ENCODE measurements at regions not wholly inside any gene's neighbourhood (a gene's known extent, or its start where the extent isn't known, plus 50 kb on each side); places are given as distances from the start of the nearest gene placed in this dataset.

DNA sequence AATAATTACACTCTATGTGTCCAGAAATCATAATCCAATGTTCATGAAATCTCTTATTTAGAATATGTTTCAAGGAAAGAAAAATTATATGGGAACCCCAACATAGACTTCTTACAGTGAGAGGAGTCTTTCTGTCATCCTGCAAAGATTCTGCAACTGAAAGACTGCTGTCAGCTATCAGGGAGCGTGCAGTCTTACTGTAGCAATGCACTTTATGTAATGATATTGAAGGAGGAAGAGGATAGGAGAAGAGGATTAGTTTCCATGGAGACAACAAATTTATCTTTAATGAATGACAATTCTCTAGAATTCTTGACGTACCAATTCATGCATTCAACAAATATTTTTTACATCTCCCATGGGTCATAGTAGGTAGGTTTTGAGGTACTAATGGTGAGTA is 61.3 kb upstream of the MYT1L start:
- DNase-seq: no peak

DNA sequence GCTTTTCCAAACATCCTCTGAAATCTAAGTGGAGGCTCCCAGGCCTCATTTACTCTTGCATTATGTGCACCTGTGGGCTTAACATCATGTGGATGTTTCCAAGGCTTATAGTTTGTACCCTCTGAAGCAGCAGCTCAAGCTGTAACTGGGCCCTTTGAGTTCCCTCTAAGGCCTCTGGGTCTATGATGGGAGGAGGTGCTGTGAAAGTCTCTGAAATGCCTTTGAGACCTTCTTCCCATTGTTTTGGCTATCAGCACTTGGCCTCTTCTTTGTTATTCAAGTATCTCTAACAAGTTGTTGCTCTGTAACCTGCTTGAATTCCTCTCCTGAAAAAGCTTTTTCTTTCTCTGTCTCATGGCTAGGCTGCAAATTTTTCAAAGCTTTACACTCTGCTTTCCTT is 58.1 kb upstream of the MYT1L start:
- no peak for DNase-seq
